HG03159 (cell line): ENCODE measurements at regions not wholly inside any gene's neighbourhood (a gene's known extent, or its start where the extent isn't known, plus 50 kb on each side); places are given as distances from the start of the nearest gene placed in this dataset.
"Not testable (repeated sequence)": the region's sequence is repeated elsewhere in the genome, so short reads cannot be mapped to it uniquely, and the experiment has no call there.

Experiments used
- ATAC-seq: cut with Tn5 transposase; IDR thresholded peaks from one replicate; pipeline ENCODE4 v1.9.1; 2021; ENCODE audit warnings: mild to moderate bottlenecking, moderate library complexity; ENCODE audit not compliant: unreplicated experiment

- no peak for ATAC-seq
These were observed 413.7 kb upstream of the TBL1XR1 start for GRCh38 chr3:177610686-177611633.

- ATAC-seq = no peak
These were observed 414.6 kb upstream of the TBL1XR1 start for GRCh38 chr3:177611752-177612334.

DNA sequence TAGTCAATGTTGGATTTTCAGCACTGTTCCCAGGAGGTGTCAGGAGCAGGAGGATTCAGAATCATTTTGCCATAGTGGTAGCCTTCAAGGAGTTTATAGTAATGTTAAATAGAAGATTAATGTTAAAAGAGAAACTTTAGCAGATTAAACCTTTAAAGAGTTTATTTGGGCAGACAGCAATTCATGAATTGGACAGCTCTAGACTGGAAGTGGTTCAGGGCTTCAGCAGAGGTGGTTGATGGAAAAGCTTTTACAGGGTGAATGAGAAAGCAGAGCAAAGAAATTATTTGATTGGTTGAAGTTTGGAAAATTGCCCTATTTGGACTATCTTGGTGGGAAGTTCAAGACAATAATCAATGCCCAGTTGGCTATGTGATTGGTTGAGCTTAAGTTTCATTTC, 416.6 kb upstream of the TBL1XR1 start:
- no peak for ATAC-seq

- ATAC-seq = no peak
These were observed 417.7 kb upstream of the TBL1XR1 start for GRCh38 chr3:177615015-177615414.

DNA sequence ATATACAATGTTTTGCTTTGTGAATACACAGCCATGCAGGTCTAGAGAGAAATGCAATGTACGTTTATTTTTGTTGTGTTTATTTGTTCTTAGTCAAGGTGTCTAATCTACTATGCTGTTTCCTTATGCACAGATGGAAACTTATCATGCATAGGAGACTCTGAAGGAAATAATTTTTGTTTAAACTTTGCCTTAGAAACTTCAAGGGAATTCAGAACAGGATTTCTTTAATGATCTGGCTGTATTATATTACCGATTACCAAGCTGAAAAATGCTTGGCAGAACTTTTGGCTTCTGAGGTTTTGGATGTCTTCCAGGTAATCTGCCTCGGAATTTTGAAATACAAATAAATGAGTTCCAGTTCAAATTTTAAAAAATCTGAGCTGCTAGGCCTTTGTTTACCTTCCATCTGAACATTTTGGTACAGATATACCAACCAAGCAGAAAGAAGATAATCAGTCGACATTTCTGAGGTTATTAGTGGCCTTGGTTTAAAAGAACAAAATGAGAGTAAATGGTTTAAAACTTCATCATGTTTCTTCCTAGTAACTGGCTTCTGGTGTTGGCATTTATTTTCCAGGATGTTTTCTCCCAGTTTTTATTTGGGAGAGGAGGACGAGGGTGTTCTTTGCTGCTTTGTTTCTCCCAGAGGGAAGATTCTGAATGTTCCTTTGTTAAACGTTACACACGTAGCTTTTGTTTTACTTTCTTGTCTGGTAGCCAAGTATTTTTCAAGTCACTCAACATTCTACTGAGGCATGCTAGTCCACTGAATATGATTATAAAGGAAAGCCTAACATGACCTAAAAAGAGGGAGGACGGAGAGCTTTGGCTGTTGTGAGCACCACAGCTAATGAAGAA, 421.8 kb upstream of the TBL1XR1 start:
- ATAC-seq = no peak

GRCh38 chr3:177620073-177620472, 422.8 kb upstream of the TBL1XR1 start:
- ATAC-seq = no peak

DNA sequence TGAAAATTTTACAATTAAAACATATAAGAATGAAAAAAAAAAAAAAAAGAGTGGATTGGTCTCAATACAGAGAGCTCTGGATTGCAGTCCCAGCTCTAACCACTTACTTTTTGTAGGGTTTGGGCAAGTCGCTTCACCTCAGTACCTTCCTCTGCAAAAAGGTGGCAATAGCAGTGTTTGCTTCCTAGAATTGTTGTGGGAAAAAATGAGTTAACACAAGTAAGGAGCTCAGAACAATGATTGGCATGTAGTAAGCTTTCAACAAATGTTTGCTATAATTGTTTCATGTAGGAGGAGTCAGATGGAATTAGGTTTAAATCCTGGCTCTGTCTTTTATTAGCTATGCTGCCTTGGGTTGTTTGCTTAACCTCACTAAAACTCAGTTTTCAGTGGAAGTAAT, 425.2 kb upstream of the TBL1XR1 start:
- no peak for ATAC-seq

- ATAC-seq = no peak
These were observed 425.8 kb upstream of the TBL1XR1 start for GRCh38 chr3:177622982-177623617.

DNA sequence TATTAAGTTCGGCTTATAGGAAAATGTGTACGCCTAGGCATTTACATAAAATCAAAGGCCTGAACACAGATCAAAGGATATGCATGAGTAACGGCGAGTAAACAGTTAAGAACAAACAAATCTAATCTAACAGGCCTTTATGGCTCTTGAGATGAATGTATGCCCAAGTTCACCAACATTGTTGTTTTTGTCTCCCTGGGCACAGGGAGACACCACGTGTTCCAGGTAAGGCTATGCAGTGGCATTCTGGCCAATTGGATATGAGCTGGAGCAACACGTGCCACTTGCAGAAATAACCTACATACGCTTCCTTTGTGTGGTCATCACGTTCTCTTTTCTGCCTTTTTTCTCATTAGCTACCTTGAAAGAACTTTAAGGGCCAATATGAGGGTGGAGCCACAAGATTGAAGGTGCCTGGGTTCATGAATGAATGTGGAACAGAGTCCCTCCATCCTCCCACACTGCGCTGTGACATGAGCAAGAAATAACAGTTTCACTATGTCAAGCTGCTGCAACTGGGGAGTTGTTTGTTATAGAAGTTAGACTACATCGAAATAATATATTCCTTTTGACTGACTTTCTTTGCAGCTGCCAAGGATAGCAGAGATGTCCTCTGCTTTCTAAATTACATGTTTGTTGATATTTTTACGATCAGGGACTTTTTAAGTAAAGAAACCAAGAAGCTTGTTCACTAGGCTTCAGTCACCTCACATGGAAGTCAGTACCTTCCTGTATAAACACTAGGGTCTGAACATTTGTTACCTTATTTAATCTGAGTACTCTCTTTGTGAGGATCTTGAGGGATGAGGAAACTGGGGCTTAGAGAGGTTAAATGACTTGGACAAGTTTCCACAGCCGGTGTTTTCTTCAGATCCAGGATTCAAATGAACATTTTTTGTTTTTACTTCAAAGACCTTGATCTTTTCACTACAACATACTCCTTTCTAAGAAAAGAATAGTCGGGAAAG, 427.5 kb upstream of the TBL1XR1 start:
- no peak for ATAC-seq

GRCh38 chr3:177626045-177626444, 428.8 kb upstream of the TBL1XR1 start:
- ATAC-seq = no peak

DNA sequence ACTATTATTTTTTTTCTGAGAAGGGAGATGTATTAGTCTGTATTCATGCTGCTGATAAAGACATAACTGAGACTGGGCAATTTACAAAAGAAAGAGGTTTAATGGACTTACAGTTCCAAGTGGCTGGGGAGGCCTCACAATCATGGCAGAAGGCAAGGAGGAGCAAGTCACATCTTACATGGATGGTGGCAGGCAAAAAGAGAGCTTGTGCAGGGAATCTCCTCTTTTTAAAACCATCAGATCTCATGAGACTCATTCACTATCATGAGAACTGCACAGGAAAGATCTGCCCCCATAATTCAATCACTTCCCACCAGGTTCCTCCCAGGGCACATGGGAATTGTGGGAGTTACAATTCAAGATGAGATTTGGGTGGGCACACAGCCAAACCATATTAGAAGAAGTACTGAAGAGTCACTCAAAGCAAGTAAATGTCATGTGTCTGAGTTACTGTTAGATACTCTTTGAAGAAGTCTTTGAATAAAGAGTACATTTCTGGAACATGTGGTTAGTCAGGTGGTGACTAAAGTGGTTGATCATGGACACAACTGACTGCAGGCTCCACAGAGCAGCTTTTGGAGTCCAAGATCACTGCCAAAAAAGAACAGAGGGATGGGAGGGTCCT, 430.9 kb upstream of the TBL1XR1 start:
- ATAC-seq = not testable (repeated sequence)

DNA sequence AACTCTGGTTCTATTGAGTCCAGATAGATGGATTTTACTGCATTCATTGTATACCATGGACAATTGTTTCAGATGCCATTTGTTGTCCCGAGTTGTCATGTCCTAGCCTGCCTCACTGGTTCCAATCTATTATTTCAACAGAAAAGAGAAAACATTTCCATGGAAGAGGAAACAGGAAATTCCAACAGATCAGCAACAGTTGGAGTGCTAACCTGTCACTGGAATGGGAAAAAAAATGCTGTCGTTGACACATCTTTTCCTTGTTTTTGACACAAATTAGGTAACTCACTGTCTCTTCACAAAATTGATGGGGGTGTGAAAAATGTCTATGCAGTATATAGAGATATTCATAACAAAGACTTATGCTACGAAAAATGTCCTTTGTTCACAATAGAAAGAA, 432.0 kb upstream of the TBL1XR1 start:
- no peak for ATAC-seq

DNA sequence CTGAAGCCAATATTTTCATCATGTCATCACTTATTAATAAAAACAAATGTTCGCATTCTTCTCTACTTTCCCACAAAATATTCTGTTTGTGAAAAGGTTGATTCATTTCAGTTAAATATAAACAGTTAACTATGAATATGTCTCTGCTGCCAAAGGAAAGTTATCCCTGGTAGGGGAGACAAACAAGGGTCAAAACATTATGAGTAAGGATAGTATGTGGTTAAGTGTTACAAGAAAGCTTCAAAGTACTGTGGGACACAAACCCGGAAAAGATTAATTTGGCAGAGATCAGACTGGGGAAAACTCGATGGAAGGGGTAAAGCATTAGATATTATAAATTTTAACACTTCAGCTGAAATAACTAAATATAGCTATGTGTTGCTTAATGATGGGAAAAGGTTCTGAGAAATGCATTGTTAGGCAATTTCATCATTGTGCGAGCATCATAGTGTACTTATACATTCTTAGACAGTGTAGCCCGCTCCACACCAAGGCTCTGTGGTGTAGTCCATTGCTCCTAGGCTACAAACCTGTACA, 436.5 kb upstream of the TBL1XR1 start:
- ATAC-seq = no peak

GRCh38 chr3:177635601-177636106, 438.4 kb upstream of the TBL1XR1 start:
- ATAC-seq = not testable (repeated sequence)

- no peak for ATAC-seq
These were observed 443.2 kb upstream of the TBL1XR1 start for GRCh38 chr3:177640319-177640965.

DNA sequence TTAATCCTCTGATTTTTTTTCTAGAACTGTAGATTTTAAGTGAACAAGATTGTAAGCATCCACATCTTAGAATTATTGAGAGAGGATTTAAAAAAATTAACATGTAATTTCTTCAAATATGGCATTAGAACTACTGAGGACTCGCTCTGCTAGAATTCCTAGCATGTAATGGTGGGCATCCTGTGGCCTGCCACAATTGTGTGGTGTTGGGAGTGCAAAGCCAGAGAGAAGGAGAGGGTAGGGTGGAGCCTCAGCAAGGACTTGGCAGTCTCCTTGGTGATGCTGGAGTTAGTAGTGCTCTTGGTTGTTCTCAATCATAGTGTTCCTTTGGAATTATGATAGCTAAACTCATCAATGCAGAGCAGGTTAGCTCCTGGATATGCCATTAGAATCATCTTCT, 443.9 kb upstream of the TBL1XR1 start:
- no peak for ATAC-seq

DNA sequence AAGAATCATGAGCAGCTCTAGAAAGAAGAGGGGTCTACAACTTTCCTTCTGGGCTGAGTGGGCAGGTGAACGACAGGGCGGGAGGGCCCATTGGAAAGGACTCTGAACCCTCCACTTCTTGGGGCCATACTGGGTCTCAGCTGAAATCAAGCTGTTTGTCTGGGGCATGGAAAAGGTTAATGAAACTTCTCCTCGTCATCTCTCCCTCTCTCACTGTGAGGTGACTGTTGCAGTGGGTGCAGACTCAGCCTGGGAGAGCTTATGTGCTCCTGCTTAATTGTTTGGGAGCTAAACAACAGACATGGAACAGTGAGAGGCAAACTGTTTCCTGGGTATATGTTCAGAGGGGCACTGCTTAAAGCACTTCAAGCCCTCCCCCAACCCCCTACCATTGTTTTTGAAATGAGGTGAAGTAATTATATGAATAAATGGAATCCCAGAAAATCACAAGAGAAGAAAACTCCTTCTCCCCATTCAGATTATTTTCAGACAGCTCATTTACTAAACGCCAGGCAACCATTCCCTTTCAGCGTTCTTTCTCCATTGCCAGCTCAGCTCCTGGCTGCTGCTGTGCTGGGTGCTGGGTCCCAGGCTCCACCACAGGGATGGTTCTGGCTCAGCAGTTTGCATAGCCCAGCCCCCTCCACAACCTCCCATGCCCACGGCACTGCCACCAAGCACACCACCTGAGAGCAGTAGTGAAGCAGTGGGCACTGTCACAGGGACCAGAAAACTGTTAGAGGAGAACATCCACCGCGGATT, 444.9 kb upstream of the TBL1XR1 start:
- no peak for ATAC-seq

DNA sequence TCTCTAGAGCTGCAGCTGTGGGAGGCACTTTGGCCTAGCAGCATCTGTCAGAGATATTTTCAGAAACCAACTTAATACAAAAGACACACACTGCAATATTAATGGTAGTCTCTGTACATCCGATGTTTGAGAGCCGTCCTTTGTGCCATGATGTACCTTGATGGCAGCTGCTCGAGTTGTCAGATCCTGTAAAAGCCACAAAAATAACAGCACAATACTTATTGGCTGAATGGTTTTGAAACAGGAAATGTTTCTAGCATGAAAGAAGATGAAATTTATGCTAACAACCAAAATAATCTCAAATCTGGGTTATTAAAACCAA, 445.5 kb upstream of the TBL1XR1 start:
- no peak for ATAC-seq
